ENCODE measurements at regions not wholly inside any gene's neighbourhood (a gene's known extent, or its start where the extent isn't known, plus 50 kb on each side); places are given as distances from the start of the nearest gene placed in this dataset.
A peak's percentile ranks its signal among the peaks of the same experiment; 100 is the strongest.

DNA sequence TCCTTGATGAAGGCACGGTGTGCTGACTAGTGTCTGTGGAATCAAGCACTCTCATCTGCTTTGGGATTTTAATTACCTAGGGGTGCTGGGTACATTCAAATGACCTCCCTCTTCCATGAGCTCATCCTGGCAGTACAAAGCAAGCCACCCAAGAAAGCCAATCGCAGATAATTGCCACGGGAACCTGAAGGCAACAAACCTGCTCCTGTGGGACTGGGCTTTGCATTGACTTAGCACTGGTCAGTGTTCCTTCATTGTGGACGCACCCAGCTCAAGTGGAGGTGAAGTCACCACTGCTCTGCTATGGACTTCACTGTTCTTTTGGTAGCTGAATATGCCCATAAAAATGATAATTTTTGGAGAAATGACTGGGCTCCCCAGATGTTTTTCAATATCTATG is 261.6 kb upstream of the FERMT1 start (continued):
- TF ChIP-seq, protein P1, sequence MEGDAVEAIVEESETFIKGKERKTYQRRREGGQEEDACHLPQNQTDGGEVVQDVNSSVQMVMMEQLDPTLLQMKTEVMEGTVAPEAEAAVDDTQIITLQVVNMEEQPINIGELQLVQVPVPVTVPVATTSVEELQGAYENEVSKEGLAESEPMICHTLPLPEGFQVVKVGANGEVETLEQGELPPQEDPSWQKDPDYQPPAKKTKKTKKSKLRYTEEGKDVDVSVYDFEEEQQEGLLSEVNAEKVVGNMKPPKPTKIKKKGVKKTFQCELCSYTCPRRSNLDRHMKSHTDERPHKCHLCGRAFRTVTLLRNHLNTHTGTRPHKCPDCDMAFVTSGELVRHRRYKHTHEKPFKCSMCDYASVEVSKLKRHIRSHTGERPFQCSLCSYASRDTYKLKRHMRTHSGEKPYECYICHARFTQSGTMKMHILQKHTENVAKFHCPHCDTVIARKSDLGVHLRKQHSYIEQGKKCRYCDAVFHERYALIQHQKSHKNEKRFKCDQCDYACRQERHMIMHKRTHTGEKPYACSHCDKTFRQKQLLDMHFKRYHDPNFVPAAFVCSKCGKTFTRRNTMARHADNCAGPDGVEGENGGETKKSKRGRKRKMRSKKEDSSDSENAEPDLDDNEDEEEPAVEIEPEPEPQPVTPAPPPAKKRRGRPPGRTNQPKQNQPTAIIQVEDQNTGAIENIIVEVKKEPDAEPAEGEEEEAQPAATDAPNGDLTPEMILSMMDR (IDR thresholded peaks at IDR 0.05 in 2 of 3, conservative IDR thresholded peaks at IDR 0.05 in 1 of 3; ENCODE audit: borderline replicate concordance in 1 of 3, insufficient read depth in 1 of 3, low read depth in 2 of 3, low read length in 2 of 3): no peak
- TF ChIP-seq TCF7L2 (IDR thresholded peaks at IDR 0.05; ENCODE audit: borderline replicate concordance, extremely low read depth, insufficient read depth, insufficient read length) (no peak), JUND (IDR thresholded peaks at IDR 0.05) (no peak), FOSL1 (IDR thresholded peaks at IDR 0.05; ENCODE audit: low read depth) (no peak), SRF (IDR thresholded peaks at IDR 0.05; ENCODE audit: low read depth) (no peak), EZH2phosphoT487 (IDR thresholded peaks at IDR 0.05; ENCODE audit: borderline replicate concordance) (no peak), ELF1 (IDR thresholded peaks at IDR 0.05; ENCODE audit: borderline replicate concordance, low read depth) (no peak), ZFX (IDR thresholded peaks at IDR 0.05) (no peak), CBX3 (IDR thresholded peaks at IDR 0.05; ENCODE audit: low read depth) (no peak), EGR1 (IDR thresholded peaks at IDR 0.05; ENCODE audit: low read depth) (no peak), SIN3A (IDR thresholded peaks at IDR 0.05; ENCODE audit: low read depth) (no peak)
- TF ChIP-seq, protein P2, sequence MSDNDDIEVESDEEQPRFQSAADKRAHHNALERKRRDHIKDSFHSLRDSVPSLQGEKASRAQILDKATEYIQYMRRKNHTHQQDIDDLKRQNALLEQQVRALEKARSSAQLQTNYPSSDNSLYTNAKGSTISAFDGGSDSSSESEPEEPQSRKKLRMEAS (IDR thresholded peaks at IDR 0.05): no peak

DNA sequence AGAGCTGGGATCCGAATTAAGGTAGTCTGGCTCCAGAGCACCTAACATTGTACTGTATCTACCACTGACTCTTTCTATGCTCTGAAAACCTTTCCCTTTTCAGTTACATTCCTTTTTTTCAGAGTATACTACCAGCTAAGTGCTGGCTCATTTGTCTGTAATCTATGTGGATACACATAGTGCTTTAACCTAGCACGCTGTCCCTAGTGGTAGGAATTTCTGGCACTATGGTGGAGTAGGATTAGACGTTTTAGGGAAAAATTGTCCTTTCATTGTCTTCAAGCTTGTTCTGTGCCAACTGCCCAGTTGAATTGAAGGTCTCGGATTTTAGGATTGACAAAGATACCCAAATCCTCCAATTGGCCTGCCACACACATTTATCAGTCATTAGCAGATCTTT is 259.1 kb upstream of the FERMT1 start:
- no TSS peak for BruUV-seq (replicated peaks)
- intact Hi-C loops (cut with micrococcal nuclease): no loop called here
- H3K36me3 ChIP-seq (ENCODE audit: control insufficient read depth in 1 of 2, insufficient read depth in 2 of 2, low read length in 2 of 2): no peaks in the 10 kb centered on the region
- ChIA-PET CTCF (interaction anchor here (0.7 to 1.2 kb wide), 8 partner anchors 14 to 194 kb away, joined by 3 to 5 read pairs (median 3); no protein-coding TSS in a partner anchor), POLR2A (no interaction called here), RAD21 (ENCODE audit: low non-redundant PET in 1 of 2, low total read pairs in 2 of 2, uncharacterized antibody in 2 of 2, unreplicated experiment in 2 of 2) (no interaction called here)
- H3K4me1 ChIP-seq (ENCODE audit: control insufficient read depth in 1 of 2, insufficient read depth in 2 of 2, low read length in 2 of 2): no peaks in the 10 kb centered on the region
- no peaks in the 10 kb centered on the region for H4K20me1 ChIP-seq (ENCODE audit: insufficient read depth)
- no peak overlapping the region for H3K4me2 ChIP-seq (ENCODE audit: low read length)
- H3K9me2 ChIP-seq (ENCODE audit: insufficient read depth): no peaks in the 10 kb centered on the region
- H3K9ac ChIP-seq (ENCODE audit: low read length): no peak overlapping the region
- H3K79me2 ChIP-seq (ENCODE audit: insufficient read depth, low read length): no peaks in the 10 kb centered on the region
- no peak for TF ChIP-seq TCF7L2 (IDR thresholded peaks at IDR 0.05; ENCODE audit: borderline replicate concordance, extremely low read depth, insufficient read depth, insufficient read length)
- no peak for TF ChIP-seq POLR2AphosphoS5 (IDR thresholded peaks at IDR 0.05; ENCODE audit: low read depth, low read length)
- TF ChIP-seq, protein P1 (IDR thresholded peaks at IDR 0.05 in 2 of 3, conservative IDR thresholded peaks at IDR 0.05 in 1 of 3; ENCODE audit: borderline replicate concordance in 1 of 3, insufficient read depth in 1 of 3, low read depth in 2 of 3, low read length in 2 of 3): peak in 2 of 3 experiments; percentile 50 to 63; a peak in 4 of 6 replicates
- no peaks in the 10 kb centered on the region for H3K27me3 ChIP-seq (ENCODE audit: insufficient read depth, low read length)
- no peak overlapping the region for H2AFZ ChIP-seq (ENCODE audit: low read depth, low read length, poor library complexity, severe bottlenecking)
- H3K27ac ChIP-seq (ENCODE audit: low read depth, low read length): no peak overlapping the region
- no peak overlapping the region for H3K4me3 ChIP-seq (replicated peaks in 1 of 2; ENCODE audit: low read depth in 1 of 2, low read length in 2 of 2)
- no peak for DNase-seq (ENCODE audit: low read depth, low spot score)
- peaks cover 0 to 7% of the 10 kb centered on the region in 2 experiments; a peak in 1 of 4 replicates for H3K9me3 ChIP-seq (ENCODE audit: control insufficient read depth in 1 of 2, insufficient read depth in 1 of 2, low read depth in 1 of 2, low read length in 2 of 2)
- ATAC-seq: peak; percentile 63; the same call in 1 of the 2 replicates

All from HCT116 (cell line).